NOMO-1 treated with DMSO at 0.1 percent for 48 hours (cell line): ENCODE measurements at regions not wholly inside any gene's neighbourhood (a gene's known extent, or its start where the extent isn't known, plus 50 kb on each side); places are given as distances from the start of the nearest gene placed in this dataset.
A peak's percentile ranks its signal among the peaks of the same experiment; 100 is the strongest.

Experiments
- DNase-seq: peaks from one replicate; lab custom pipeline; 2025; ENCODE audit not compliant: unreplicated experiment; lab: John Stamatoyannopoulos, UW

DNA sequence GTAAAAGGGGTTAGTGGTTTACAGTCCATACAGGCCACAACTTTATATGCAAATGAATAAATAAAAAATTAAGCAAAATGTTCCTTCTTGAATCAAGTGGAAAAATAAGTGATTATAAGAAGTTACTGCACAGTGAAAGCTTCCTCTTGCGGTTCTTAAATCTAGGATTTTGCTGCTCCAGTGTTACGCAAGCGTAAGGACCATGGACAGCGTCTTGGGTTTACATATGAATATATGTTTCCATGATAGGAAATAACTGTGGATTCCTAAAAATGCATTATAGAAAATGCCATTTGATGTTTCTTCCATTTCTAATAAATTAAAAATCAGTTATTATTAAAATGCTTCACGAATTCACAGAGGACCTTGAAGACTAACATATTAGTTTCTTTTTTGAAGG is 176.6 kb upstream of the POU3F2 start:
- peak; percentile 58 for DNase-seq

DNA sequence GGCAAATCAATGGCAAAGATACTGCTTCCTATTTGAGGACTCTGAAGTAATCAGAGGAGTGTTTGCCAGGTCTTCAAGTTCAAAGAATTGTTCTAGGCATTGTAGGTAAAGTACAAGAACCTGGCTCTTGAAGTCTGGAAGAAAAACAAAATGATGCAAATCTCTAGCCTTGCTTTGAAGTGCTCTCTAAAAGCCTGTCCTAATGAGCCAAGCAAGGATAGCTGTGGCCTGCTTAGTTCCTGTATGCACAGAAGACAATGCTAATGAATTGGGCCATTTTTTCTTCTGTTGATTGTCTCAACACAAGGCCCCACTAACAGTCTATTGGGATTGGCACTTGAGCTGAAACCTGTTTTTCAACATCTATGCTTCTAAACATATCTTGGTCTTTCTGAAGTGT is 165.0 kb upstream of the POU3F2 start:
- no peak for DNase-seq

DNA sequence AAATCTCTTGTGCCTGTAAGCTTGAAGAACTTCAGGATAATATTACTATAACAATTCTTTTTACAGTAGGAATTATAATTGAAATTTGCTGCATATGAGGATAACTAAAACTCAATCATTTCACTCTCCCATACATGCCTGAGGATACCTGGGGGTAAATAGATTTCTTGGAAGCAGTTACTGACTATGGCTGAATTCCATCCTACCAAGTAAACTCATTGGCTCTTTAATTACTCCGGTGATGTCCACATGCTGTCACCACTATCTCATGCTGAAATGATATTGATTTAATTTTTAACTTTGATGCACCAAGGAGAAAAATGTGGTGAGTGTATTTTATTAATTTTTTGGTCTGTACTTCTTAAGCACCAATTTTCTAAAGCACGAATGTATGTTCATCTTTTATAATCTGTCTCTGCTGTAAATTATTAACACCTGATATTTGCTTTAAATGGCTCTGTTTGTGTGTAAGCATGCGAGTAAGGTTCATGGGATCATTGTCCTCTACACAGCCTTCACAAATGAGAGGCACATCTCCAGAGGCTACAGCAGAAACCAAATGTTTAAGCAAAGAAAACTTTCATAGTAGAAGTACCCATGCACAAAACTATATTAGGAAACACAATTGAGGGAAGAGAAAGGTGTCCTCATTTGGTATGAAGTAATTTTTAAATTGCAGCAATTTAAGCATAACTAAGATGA is 164.2 kb upstream of the POU3F2 start:
- no peak for DNase-seq

DNA sequence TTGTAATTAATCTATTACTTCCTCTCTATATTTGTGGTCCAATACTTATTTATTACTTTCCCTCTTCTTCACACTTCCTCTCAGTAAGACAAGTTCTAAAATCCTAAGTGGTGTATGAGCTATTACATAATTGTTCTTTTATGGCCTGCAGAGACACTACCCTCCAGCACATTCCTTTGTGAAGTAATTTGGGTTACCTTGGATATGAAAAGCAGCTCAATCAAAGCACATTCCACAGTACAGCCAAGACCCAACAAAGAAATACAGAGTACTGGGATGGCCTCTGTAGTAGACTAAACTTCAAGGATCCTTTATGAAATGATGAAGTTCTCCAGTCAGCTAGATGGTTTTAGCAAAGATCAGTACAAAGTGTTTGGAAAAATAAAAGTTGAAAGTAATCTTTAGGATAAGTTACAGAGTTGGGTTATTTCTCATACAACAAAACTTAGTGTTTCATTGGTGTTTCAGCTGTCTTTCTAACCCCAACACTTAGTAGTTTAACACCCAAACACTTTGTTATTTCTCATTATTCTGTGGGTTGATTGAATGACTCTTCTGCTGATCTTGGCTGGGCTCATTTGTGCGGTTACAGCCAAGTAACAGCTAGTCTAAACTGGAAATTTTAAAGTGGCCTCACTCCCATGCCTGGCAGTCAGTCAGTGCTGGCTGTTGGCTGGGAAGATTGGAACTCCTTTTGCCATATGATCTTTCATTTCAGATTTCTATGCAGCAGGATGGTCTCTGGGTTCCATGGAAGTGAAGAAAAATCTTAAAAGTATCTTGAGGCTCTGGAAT is 161.5 kb upstream of the POU3F2 start:
- no peak for DNase-seq

DNA sequence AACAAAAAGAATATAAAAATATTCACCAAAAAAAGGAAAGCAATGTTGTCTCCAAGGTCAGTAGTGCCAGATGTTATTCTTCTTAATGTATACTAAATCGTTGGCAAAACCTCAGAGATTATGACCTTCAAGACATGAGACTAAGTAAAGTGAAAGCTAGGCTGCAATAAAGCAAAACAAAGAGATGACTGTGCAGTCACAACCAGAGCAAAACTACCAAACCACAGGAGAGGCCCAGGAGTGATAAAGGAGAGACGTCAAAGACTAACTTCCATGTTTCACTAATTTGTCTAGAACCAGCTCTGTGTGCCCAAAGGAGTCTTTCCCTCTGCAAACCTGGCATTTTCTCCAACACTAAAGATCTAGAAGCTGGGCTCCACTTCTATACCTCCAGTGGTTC is 155.9 kb upstream of the POU3F2 start:
- no peak for DNase-seq

DNA sequence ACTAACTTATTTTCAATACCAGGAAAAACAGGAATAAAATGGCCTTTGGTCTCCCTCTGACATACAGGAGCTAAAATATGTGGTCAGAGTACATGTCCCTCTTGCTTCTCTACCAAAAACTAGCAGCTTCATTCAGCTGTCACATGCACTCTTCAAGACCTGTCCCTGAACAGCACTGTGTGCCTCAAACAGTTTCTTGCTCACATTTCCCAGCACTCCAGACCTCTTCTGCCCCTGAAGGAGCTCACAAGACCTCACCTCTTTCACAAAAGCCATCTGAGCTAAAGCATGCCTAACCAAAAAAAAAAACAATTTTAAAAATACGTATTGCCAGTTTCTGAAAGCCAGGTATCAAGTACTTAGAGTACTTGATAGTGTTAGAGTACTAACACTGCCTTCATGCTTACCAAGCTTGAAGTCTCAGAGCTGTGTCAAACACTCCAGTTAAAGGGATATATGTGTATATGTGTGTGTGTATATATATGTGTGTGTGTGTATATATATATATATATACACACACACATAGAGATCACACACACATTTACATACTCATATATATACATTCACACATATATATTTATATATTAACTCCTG is 148.3 kb upstream of the POU3F2 start:
- DNase-seq, result no peak

DNA sequence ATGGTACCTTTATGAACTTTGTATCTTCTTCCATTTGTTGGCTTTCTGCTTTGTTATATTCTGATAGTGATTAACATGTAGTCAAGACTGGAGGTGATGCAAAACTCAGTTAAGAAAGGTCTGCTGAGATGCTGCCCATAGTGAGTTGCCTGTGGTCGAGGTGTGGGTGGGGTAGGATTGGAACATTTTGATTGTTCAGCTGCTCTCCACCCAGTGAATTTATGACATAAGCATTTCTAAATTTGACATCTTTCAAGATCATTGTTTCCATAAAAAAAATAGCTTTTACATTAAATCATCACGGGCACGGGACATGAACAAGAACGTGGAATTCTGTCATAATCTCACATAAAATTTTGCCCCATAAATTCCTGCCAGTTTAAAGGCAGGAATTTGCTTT is 146.6 kb upstream of the POU3F2 start:
- DNase-seq, result no peak

DNA sequence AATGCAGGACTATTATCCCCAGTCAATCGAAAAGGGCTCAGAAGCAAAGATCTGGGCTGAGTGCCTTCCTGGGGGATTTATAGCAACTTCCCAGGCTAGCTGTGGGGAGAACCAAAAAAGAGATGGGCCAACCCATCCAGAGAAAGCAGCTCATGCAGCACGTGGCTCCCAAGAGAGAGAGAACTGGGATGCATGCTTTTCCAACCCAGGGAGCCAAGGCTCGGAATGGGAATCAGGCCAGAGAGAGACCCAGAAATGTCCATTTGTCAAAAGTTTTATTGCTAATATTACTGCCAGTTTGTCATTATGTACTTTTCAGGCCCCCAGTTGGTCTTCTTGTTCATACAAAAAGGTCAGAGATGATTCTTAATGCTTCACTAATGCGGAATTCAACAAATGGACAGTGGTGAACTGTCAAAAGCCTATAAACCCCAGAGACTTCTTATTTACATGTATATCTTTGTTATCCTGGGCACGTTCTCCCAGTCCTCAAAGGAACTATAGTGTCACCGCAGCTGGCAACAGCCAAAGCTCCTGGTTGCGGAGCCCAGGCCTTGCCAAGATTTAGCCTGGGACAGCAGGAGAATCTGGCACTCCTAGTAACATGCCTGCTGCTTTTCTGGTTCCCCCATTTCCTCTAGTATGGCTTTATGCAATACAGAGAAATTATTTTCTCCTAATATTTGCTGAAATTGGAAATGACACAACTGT is 139.1 kb upstream of the POU3F2 start:
- DNase-seq, result no peak

DNA sequence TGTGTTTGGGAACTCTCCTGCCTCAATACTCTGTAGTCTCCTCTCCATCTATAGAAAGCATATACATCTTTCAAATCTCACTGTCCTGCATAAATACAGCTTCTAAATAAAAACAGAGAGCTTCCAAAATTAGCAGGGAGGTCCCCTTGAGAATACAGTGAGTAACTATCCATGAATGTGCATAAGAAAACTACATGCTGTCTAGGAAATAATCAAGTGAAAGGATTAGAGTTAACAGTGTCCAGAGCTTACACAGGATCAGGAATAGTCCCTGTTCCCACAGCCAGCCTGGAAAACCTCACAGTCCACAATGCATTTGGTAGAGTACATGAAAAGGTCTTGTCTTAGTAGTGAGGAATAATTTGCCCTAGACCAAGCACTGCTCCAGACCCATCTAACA is 123.0 kb upstream of the POU3F2 start:
- no peak for DNase-seq

DNA sequence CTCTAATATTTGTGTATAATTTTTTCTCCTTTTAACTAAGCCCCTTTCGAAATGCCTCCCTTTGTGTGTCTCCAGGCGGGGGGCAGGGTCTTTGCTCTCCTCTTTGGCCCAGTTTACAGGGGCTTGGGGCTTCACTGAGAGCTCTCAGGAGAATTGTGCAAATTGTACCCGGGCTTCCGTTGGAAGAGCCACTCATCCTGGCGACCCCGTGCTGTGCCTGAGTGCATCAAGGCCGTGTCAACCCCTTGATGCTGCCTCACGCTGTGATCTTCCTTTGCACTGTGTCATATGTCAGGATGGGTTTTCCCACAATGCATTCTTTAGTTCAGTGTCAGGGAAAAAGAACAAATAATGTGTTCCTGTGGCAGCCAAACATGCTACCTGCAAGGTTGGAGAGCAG is 118.0 kb upstream of the POU3F2 start:
- DNase-seq, result no peak

DNA sequence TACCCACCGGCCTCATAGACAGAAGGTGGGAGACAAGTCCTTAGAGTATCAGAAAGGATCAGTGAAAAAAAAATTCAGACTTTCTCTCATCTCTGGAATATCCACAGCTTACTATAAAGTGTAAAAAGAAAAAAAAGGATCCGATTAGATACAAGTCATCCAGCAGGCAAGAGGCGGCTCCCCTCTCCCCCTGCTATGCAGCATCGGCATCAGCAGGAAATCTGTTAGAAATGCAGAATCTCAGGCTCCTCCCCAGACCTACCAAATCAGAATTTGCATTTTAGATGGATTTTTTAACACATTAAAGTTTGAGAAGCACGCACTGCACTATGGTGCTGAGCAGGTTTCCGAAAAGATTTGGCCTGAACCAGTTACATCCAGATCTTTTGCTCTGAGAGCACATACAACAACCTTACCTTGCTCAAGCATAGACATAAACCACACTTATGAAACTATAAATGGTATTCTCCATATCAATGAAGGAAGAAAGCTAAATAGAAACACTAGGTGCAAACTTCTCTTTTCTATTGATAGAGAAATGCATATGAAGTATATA is 117.0 kb upstream of the POU3F2 start:
- no peak for DNase-seq

DNA sequence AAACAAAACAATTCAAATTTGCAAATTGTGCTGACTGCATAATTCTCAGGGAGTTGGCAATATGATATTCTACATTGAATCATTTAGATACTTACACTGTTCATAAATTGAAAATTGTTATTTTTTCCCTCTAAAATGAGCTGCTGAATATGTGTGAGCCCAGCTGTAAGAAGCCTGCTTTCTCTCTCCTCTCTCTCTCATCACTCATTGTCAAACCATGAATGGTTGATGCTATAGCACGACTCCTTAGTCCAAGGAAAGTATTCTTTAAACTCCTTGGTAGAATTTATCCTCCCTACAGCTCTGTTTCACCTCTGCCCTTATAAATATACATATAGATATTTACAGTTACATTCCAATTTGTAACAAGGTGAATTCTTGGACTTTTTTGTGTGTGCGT is 116.4 kb upstream of the POU3F2 start:
- no peak for DNase-seq

DNA sequence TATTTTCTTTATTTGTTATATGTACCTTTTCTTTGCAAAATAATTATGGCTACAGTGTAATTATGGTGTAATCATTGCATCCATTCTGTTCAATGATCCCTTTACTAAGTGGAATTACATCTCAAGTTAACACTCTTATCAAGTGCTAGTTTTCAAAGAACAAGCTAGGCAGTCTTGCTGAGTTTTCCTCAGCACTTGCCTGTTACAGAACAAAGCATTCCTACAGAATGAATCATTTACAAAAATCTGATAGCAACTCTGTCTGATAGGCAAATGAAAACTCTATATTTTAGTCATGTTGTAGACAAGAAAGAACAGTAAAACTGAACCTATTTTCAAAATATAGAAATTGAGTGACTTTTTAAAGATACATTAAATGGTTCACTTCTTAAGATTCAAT is 109.8 kb upstream of the POU3F2 start:
- DNase-seq, result no peak

DNA sequence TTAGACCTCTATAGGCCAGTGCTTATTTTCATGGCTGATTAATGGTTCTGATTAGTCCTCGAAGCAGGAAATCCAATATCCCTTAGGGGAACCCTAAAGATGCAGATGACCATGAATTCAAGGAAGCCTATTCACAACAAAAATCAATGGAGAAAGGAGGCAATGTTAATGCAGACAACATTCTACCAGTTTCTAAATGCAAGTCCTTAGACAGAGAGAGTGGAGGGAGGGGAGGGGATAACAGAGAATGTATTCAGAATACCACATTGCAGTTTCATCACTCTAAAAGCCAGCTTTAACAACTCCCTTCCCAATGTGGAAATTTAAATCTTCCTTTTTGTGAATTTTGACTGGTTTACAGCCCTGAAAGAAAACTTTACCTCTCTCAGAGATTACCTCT is 87.1 kb upstream of the POU3F2 start:
- DNase-seq, result no peak

DNA sequence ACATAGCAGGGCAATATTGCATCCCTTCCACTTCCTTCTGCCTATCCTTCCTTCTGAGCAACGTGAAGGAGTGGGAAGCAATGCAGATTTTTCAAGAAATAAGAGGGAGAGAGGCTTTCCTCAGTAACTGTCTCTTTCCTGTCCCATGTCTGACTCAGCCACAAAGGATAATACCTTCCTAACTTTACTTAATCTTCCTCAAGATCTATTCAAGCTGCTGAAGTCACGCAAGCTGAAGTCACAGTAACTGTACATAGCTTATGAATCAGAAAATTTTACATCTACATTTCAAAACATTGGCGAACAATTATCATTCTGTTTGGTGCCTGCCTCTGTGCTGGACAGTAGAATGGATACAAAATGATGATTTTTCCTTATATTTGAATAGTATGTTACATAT is 86.4 kb upstream of the POU3F2 start:
- DNase-seq, result no peak

DNA sequence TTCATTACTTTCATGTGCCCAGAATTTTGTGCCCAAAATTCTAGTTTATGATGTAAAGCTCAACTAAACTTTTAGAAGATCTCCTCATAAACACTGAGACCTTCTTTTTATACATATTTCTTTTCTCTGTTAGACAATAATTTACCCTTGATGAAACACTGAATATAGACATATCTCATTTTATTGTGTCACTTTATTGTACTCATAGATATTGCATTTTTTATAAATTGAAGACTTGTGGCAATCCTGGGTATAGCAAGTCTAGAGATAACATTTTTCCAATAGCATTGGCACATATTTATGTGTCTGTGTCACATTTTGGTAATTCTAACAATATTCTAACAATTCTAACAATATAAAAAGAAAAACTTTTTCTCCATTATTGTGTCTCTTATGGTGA is 74.9 kb upstream of the POU3F2 start:
- no peak for DNase-seq

DNA sequence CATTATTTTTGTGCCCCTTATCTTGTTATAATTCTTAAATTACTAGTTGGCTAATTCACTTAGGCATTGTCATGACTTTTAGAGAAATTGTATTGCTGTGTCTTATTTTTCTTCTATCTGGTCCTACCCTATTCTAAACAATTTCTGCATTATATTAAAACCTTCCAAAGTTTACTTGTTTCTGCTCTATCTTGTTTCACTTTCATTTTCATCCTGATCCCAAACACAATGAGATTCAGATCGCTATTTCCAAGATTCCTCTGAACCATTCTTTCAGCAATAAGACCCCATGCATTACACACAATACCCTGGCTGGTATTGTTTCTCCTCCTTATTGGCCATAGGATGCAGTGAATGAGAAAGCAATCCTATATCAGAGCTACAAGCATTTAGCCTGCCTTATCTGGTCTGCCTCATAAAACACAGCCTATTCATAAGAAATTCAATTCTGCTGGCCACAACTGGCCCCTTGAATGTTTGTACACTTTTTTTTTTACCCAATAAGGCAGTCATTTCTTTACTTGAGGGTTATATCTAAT is 69.9 kb upstream of the POU3F2 start:
- no peak for DNase-seq

DNA sequence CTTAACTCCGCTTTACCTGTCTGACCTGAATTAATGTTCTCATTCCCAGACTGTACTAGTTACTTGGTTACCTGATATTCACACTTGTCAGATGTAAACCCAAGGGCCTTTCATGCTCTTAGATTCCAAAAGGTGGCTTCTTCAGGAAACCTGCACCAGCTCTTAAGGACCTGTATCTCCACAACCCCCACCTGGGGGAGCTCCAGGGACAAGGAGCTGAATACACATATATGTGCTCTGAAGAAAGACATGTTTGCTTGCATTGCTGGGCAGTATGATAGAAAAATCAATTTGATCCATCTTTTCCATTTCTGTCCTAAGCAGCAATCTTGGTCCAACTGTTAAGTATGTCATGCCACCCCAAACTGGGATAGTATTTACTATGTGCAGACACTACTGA is 64.8 kb upstream of the POU3F2 start:
- no peak for DNase-seq

DNA sequence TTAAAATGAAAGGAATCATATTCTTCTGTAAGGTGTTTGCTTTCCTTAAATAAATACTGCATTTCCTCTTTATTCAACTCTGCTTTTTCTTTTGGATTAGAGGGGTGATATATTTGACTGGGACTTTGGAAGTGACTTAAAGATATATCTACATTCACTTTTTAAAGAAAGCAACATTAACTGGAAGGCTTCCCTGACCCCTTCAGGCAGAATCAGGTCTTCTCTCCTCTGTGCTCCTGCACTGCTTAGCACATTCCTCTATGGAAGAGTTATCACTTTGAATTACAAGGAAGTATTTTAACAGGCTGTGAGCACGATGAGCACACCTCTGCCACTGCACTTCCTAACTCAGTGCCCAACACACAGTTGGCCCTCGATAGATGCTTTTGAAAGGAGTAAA is 59.2 kb upstream of the POU3F2 start:
- no peak for DNase-seq

DNA sequence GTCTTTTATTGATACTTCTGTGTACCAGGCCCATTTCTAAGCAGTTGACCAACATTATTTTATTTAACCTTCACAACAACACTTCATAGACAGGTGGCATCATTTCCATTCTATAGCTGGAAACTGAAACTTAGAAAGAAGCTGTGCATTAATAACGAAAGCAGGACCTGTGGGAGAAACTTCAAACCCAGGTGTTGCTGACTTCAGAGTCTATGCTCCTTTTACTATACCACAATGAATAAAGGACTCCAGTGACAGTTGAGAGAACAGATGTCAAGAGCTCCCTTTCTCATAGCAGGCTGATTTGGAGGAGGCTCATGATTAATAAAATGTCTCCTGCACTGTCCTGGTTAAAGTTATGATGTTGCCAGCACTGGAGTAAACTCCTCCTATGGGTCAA is 56.6 kb upstream of the POU3F2 start:
- DNase-seq, result no peak

DNA sequence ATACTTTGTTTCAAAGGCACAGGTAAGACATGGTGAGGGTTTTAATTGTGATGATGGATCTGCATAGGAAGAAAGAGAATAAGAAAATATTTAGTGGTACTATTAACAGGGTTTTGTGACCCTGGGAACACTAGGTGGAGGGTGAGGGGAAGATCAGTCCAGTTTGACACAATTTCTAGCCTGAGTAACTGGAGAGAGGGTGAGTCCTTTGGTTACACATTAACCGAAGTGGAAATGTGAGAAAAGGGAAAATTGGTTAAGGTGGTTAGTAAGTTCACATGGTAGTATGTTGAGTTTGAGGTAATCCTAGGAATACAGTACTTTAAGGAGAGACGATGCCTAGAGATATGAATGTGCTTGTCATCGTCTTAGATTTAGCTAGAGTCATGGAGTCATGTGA is 54.8 kb upstream of the POU3F2 start:
- DNase-seq, result no peak
